ENCODE measurements at regions not wholly inside any gene's neighbourhood (a gene's known extent, or its start where the extent isn't known, plus 50 kb on each side); places are given as distances from the start of the nearest gene placed in this dataset.

DNA sequence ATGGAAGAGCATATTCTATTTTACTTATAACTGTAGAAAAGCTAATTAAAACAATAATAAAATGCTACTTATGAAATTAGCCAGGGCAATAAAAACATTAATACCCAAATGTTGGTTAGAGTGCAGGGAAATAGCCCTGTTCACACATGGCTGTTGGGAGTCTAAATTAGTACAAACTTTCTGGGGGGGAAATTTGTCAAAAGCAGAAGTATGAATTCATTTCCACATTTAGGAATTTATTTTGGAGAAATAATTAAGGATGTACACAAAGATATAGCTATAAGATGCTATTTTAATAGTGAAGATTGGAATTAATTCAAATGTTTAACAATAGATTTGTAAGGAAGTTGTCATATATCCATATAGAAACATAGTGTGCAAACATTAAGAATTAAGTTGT, 190.5 kb downstream of the SEC61B start:
- intact Hi-C loops (cut with DNase I): no loop called here
- DNase-seq (ENCODE audit: extremely low spot score in 2 of 2): no peak
- H3K4me3 ChIP-seq: no peak overlapping the region
- no peaks in the 10 kb centered on the region for H3K27me3 ChIP-seq
- no peaks in the 10 kb centered on the region for H3K9me3 ChIP-seq
- H3K4me1 ChIP-seq: no peaks in the 10 kb centered on the region
- TF ChIP-seq POLR2AphosphoS5 (IDR thresholded peaks at IDR 0.05; ENCODE audit: insufficient read depth in 1 of 2, low read depth in 1 of 2) (no peak), POLR2A (IDR thresholded peaks at IDR 0.05) (no peak)
- TF ChIP-seq, protein P1, sequence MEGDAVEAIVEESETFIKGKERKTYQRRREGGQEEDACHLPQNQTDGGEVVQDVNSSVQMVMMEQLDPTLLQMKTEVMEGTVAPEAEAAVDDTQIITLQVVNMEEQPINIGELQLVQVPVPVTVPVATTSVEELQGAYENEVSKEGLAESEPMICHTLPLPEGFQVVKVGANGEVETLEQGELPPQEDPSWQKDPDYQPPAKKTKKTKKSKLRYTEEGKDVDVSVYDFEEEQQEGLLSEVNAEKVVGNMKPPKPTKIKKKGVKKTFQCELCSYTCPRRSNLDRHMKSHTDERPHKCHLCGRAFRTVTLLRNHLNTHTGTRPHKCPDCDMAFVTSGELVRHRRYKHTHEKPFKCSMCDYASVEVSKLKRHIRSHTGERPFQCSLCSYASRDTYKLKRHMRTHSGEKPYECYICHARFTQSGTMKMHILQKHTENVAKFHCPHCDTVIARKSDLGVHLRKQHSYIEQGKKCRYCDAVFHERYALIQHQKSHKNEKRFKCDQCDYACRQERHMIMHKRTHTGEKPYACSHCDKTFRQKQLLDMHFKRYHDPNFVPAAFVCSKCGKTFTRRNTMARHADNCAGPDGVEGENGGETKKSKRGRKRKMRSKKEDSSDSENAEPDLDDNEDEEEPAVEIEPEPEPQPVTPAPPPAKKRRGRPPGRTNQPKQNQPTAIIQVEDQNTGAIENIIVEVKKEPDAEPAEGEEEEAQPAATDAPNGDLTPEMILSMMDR (IDR thresholded peaks at IDR 0.05): no peak
- no peak overlapping the region for H3K27ac ChIP-seq
- H3K36me3 ChIP-seq: no peaks in the 10 kb centered on the region

DNA sequence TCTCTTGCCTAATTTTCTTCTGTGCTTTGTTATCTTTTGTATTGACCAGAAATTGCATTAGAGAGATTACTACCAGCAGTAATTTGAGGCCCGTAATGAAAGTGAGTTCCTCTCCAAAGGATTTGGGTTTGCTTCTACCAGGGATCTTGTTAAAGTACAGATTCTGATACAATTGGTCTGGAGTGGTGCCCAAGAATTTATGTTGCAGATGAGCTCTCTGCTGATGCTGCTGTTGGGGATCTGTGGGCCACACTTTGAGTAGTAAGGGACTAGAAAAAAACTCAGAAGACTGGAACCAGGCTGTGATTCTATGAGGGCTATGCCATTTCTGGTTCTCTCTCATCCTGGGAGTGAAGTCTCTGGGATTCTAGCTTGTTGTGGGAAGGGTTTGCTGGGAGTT, 192.2 kb downstream of the SEC61B start:
- Histone ChIP-seq H3K4me3 (no peak overlapping the region), H3K4me1 (no peaks in the 10 kb centered on the region), H3K27ac (no peak overlapping the region), H3K36me3 (no peaks in the 10 kb centered on the region), H3K9me3 (no peaks in the 10 kb centered on the region), H3K27me3 (no peaks in the 10 kb centered on the region)
- DNase-seq (ENCODE audit: extremely low spot score in 2 of 2): peak in 1 of 2 donors; percentile 6
- TF ChIP-seq POLR2A (IDR thresholded peaks at IDR 0.05): no peak
- TF ChIP-seq POLR2AphosphoS5 (IDR thresholded peaks at IDR 0.05; ENCODE audit: insufficient read depth in 1 of 2, low read depth in 1 of 2): no peak
- TF ChIP-seq, protein P1 (IDR thresholded peaks at IDR 0.05): no peak
- intact Hi-C loops (cut with DNase I): no loop called here

DNA sequence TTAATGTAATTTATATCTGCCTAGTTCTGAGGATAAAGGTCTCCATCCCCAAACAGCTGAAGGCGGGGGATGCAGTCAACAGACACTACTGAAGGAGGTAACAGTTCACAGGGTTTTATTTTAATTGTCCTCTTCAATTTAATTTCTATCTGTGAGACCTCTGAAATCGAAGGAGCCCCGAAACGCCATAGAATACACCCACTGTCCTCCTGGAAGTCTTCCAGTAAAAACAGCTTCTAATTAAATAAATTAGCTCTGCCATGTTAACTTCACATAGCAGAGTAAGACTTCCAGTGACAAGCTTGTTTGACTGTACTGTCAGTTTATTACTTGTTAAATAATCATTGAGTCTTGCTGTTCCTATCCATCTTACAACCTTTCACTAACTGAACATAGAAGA, 193.5 kb downstream of the SEC61B start:
- Histone ChIP-seq H3K9me3 (no peaks in the 10 kb centered on the region), H3K36me3 (no peaks in the 10 kb centered on the region), H3K4me3 (no peak overlapping the region), H3K27ac (no peak overlapping the region), H3K27me3 (no peaks in the 10 kb centered on the region), H3K4me1 (no peaks in the 10 kb centered on the region)
- peak in 1 of 2 donors; percentile 2 for DNase-seq (ENCODE audit: extremely low spot score in 2 of 2)
- intact Hi-C loops (cut with DNase I): no loop called here
- TF ChIP-seq POLR2A (IDR thresholded peaks at IDR 0.05) (no peak), POLR2AphosphoS5 (IDR thresholded peaks at IDR 0.05; ENCODE audit: insufficient read depth in 1 of 2, low read depth in 1 of 2) (no peak)
- TF ChIP-seq, protein P1 (IDR thresholded peaks at IDR 0.05): no peak

DNA sequence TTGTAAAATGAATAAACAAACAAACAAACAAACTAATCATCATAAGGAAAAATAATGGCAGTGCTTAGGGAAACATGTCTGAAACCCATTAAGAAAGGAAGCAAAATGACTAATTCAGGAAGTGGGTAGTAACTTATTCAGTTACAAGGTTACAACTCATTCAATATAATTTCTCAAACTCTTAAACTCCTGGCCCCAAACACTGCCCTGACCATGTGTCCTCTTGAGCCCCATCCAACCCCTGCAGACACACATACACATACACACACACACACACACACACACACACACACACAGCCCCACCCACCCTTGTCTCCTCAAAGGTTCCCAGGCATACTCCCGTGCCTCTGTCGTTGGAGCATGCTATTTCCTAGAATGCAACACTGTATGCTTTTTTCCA, 193.9 kb downstream of the SEC61B start:
- intact Hi-C loops (cut with DNase I): no loop called here
- Histone ChIP-seq H3K9me3 (no peaks in the 10 kb centered on the region), H3K27me3 (no peaks in the 10 kb centered on the region), H3K36me3 (no peaks in the 10 kb centered on the region), H3K27ac (no peak overlapping the region), H3K4me3 (no peak overlapping the region), H3K4me1 (no peaks in the 10 kb centered on the region)
- peak in 1 of 2 donors; percentile 40 for DNase-seq (ENCODE audit: extremely low spot score in 2 of 2)
- TF ChIP-seq POLR2A (IDR thresholded peaks at IDR 0.05) (no peak), POLR2AphosphoS5 (IDR thresholded peaks at IDR 0.05; ENCODE audit: insufficient read depth in 1 of 2, low read depth in 1 of 2) (no peak)
- TF ChIP-seq, protein P1 (IDR thresholded peaks at IDR 0.05): no peak

DNA sequence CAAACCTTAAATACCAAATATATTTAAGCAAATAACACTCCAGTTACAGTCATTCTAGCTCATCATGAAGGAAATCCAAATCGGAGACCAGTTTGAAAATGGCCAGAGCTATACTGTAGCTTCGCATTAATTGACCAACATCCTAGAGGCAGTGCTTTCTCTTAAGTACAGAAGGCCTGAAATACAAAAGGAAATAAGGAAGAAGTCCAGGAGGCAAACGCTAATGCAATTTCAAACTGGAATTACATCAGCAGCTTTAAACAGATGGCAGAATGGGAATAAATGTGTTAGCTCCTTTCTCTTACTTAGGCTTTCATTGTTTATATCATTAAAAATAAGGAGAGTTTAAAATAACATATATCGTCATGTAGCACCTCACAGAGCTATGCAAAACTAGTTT, 197.0 kb downstream of the SEC61B start:
- no peaks in the 10 kb centered on the region for H3K27me3 ChIP-seq

More for the DNA sequence above, 197.0 kb downstream of the SEC61B start:
- TF ChIP-seq POLR2A (IDR thresholded peaks at IDR 0.05) (no peak), POLR2AphosphoS5 (IDR thresholded peaks at IDR 0.05; ENCODE audit: insufficient read depth in 1 of 2, low read depth in 1 of 2) (no peak)
- TF ChIP-seq, protein P1 (IDR thresholded peaks at IDR 0.05): no peak
- no peak for DNase-seq (ENCODE audit: extremely low spot score in 2 of 2)
- Histone ChIP-seq H3K36me3 (no peaks in the 10 kb centered on the region), H3K4me3 (no peak overlapping the region), H3K27ac (no peak overlapping the region), H3K9me3 (no peaks in the 10 kb centered on the region), H3K4me1 (no peaks in the 10 kb centered on the region)
- intact Hi-C loops (cut with DNase I): no loop called here

All from vagina (tissue), 2 donors.